ENCODE measurements at regions not wholly inside any gene's neighbourhood (a gene's known extent, or its start where the extent isn't known, plus 50 kb on each side); places are given as distances from the start of the nearest gene placed in this dataset.

DNA sequence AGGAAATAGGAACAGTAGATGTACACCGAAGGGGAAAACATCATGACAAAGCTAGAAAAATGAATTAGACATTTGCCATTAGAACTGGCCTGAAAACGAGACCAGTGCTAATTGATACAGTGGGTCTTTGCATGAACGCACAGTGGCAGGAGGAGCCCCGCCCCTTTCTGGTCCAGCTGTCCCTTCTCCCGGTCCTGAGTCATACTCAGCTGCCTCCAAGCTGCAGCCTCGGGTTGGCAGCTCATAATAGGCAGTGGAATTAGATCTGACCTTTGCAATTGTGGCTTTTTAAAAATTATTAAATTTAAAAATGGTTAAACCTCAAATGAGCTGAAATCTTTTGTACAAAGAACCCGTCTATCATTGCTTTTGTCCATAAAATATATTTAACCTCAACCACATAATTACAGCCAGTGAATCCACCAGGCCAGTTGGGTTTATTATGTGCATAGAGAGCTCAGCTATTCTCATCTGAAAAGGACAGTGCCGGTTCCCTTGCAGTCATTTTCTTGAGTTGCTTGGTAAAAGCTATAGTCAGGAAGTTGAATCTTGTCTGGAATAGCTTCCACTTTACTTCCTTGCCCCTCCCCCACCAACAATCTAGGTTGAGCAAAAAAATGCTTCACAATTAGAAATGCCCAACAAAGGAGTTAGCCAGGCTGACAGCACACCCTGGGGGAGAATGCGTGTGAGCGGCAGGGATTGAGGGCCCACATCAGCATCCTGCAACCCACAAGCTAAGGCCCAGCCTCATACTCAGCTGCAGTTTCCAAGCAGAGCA lies 147.1 kb downstream of the BUB3 start (continued):
- TF ChIP-seq, protein P1, sequence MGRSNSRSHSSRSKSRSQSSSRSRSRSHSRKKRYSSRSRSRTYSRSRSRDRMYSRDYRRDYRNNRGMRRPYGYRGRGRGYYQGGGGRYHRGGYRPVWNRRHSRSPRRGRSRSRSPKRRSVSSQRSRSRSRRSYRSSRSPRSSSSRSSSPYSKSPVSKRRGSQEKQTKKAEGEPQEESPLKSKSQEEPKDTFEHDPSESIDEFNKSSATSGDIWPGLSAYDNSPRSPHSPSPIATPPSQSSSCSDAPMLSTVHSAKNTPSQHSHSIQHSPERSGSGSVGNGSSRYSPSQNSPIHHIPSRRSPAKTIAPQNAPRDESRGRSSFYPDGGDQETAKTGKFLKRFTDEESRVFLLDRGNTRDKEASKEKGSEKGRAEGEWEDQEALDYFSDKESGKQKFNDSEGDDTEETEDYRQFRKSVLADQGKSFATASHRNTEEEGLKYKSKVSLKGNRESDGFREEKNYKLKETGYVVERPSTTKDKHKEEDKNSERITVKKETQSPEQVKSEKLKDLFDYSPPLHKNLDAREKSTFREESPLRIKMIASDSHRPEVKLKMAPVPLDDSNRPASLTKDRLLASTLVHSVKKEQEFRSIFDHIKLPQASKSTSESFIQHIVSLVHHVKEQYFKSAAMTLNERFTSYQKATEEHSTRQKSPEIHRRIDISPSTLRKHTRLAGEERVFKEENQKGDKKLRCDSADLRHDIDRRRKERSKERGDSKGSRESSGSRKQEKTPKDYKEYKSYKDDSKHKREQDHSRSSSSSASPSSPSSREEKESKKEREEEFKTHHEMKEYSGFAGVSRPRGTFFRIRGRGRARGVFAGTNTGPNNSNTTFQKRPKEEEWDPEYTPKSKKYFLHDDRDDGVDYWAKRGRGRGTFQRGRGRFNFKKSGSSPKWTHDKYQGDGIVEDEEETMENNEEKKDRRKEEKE (IDR thresholded peaks at IDR 0.05), result no peak
- TF ChIP-seq ARHGAP35 (CRISPR knock-in tag; IDR thresholded peaks at IDR 0.05; ENCODE audit: borderline replicate concordance) (no peak), THYN1 (CRISPR knock-in tag; IDR thresholded peaks at IDR 0.05; ENCODE audit: borderline replicate concordance, low read depth) (no peak), CBX2 (IDR thresholded peaks at IDR 0.05; ENCODE audit: low read depth, low read length) (no peak), CBX2 (CRISPR knock-in tag; IDR thresholded peaks at IDR 0.05; ENCODE audit: low read depth) (no peak), ATF1 (CRISPR knock-in tag; IDR thresholded peaks at IDR 0.05) (no peak), MXI1 (IDR thresholded peaks at IDR 0.05; ENCODE audit: borderline replicate concordance, low read depth, low read length) (no peak), ZNF235 (CRISPR knock-in tag; IDR thresholded peaks at IDR 0.05; ENCODE audit: borderline replicate concordance) (no peak), ZNF143 (CRISPR knock-in tag; IDR thresholded peaks at IDR 0.05) (no peak), MTA1 (CRISPR knock-in tag; IDR thresholded peaks at IDR 0.05; ENCODE audit: borderline replicate concordance) (no peak)
- TF ChIP-seq, protein P2, sequence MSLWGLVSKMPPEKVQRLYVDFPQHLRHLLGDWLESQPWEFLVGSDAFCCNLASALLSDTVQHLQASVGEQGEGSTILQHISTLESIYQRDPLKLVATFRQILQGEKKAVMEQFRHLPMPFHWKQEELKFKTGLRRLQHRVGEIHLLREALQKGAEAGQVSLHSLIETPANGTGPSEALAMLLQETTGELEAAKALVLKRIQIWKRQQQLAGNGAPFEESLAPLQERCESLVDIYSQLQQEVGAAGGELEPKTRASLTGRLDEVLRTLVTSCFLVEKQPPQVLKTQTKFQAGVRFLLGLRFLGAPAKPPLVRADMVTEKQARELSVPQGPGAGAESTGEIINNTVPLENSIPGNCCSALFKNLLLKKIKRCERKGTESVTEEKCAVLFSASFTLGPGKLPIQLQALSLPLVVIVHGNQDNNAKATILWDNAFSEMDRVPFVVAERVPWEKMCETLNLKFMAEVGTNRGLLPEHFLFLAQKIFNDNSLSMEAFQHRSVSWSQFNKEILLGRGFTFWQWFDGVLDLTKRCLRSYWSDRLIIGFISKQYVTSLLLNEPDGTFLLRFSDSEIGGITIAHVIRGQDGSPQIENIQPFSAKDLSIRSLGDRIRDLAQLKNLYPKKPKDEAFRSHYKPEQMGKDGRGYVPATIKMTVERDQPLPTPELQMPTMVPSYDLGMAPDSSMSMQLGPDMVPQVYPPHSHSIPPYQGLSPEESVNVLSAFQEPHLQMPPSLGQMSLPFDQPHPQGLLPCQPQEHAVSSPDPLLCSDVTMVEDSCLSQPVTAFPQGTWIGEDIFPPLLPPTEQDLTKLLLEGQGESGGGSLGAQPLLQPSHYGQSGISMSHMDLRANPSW (CRISPR knock-in tag; IDR thresholded peaks at IDR 0.05; ENCODE audit: borderline replicate concordance), result no peak
- TF ChIP-seq, protein P3, sequence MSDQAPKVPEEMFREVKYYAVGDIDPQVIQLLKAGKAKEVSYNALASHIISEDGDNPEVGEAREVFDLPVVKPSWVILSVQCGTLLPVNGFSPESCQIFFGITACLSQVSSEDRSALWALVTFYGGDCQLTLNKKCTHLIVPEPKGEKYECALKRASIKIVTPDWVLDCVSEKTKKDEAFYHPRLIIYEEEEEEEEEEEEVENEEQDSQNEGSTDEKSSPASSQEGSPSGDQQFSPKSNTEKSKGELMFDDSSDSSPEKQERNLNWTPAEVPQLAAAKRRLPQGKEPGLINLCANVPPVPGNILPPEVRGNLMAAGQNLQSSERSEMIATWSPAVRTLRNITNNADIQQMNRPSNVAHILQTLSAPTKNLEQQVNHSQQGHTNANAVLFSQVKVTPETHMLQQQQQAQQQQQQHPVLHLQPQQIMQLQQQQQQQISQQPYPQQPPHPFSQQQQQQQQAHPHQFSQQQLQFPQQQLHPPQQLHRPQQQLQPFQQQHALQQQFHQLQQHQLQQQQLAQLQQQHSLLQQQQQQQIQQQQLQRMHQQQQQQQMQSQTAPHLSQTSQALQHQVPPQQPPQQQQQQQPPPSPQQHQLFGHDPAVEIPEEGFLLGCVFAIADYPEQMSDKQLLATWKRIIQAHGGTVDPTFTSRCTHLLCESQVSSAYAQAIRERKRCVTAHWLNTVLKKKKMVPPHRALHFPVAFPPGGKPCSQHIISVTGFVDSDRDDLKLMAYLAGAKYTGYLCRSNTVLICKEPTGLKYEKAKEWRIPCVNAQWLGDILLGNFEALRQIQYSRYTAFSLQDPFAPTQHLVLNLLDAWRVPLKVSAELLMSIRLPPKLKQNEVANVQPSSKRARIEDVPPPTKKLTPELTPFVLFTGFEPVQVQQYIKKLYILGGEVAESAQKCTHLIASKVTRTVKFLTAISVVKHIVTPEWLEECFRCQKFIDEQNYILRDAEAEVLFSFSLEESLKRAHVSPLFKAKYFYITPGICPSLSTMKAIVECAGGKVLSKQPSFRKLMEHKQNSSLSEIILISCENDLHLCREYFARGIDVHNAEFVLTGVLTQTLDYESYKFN (CRISPR knock-in tag; conservative IDR thresholded peaks at IDR 0.05), result no peak

All from HepG2 (cell line).